ENCODE measurements at regions not wholly inside any gene's neighbourhood (a gene's known extent, or its start where the extent isn't known, plus 50 kb on each side); places are given as distances from the start of the nearest gene placed in this dataset.
A peak's percentile ranks its signal among the peaks of the same experiment; 100 is the strongest.

DNA sequence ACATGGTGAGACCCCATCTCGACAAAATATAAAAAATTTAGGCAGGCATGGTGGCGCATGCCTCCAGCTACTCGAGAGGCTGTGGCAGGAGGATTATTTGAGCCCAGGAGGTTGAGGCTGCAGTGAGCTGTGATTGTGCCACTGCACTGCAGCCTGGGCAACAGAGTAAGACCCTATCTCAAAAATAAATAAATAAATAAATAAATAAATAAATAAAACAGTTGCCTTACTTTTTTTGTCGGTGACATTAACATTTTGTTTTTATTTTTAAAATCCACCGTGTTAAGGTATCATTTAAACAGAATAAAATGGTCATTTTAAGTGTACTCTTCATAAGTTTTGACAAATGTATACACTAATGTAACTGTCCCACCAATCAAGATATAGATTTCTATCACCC, 57.0 kb downstream of the RASL11A start:
- Histone ChIP-seq H3K27me3 (ENCODE audit: control insufficient read depth, insufficient read depth, low read length) (peaks cover 11% of the 10 kb centered on the region), H3K9me3 (ENCODE audit: control insufficient read depth, insufficient read depth, low read length) (no peaks in the 10 kb centered on the region; the same call in 1 of the 2 replicates), H3K4me3 (ENCODE audit: low read depth, low read length) (no peak overlapping the region), H3K27ac (ENCODE audit: low read depth, low read length) (no peak overlapping the region)
- ChIA-PET POLR2A (interaction anchor here (0.5 kb wide), 1 partner anchor 348 kb away, joined by 3 read pairs; no protein-coding TSS in a partner anchor), CTCF (interaction anchor here (0.6 to 1.8 kb wide), 3 partner anchors 12 to 397 kb away, joined by 4 to 5 read pairs (median 5); no protein-coding TSS in a partner anchor)
- TF ChIP-seq, protein P1, sequence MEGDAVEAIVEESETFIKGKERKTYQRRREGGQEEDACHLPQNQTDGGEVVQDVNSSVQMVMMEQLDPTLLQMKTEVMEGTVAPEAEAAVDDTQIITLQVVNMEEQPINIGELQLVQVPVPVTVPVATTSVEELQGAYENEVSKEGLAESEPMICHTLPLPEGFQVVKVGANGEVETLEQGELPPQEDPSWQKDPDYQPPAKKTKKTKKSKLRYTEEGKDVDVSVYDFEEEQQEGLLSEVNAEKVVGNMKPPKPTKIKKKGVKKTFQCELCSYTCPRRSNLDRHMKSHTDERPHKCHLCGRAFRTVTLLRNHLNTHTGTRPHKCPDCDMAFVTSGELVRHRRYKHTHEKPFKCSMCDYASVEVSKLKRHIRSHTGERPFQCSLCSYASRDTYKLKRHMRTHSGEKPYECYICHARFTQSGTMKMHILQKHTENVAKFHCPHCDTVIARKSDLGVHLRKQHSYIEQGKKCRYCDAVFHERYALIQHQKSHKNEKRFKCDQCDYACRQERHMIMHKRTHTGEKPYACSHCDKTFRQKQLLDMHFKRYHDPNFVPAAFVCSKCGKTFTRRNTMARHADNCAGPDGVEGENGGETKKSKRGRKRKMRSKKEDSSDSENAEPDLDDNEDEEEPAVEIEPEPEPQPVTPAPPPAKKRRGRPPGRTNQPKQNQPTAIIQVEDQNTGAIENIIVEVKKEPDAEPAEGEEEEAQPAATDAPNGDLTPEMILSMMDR (IDR thresholded peaks at IDR 0.05; ENCODE audit: low read depth, low read length), result no peak
- no peak for DNase-seq (ENCODE audit: low read depth, low spot score)

DNA sequence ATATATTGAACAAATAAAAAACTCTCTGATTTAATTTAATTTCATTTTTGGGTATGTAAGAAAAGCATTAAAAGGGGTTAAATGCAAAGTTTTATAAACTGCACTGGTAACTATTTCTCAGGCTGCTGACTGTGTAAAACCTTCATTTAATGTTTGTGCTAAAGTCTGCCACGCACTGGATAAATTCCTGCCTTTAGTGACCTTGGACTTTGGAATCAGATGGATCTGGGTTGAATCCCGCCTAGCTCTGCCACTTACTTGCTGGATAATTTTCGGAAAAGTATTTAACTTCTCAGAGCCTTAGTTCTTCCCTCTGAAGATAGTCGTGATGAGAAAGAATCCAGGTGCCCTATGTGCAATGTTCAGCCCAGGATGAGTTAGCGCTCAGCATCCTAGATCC, 58.6 kb downstream of the RASL11A start:
- no peak for DNase-seq (ENCODE audit: low read depth, low spot score)
- no peak overlapping the region for H3K27ac ChIP-seq (ENCODE audit: low read depth, low read length)
- ChIA-PET POLR2A (no interaction called here), CTCF (interaction anchor here (1.0 kb wide), 1 partner anchor 498 kb away, joined by 4 read pairs; no protein-coding TSS in a partner anchor)
- H3K4me3 ChIP-seq (ENCODE audit: low read depth, low read length), result no peak overlapping the region
- peaks cover 14% of the 10 kb centered on the region for H3K27me3 ChIP-seq (ENCODE audit: control insufficient read depth, insufficient read depth, low read length)
- no peaks in the 10 kb centered on the region for H3K9me3 ChIP-seq (ENCODE audit: control insufficient read depth, insufficient read depth, low read length)
- TF ChIP-seq, protein P1 (IDR thresholded peaks at IDR 0.05; ENCODE audit: low read depth, low read length), result no peak

DNA sequence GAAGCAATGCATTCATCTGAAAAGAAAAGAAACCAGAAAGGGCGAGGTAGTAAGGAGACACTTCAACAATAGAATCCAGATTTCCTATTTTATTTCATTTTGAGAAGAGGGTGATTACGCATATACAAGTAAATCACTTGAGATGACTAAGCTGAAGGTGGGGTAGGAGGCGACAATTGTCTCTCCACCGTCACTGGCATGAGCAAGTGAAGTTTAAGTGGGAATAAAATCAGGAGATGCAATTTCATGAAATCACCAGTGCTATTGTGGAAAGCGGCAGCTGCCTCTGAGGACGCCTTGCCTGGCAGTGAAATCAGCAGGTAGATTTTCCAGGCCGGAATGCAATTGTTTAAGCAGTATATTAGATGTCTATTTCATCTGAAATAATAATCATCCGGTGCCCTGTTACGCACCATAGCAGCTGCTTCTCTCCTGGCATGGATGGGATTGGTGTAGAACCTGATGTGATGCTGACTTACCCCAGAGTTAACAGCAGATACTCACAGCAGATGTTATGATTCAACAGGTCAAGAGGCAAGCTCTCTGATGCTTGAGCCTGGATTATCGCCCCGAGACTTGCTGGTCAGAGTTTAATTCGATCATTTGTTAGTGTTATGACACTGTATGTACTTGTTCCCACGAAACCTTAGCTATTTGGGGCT, 64.3 kb downstream of the RASL11A start:
- Histone ChIP-seq H3K27me3 (ENCODE audit: control insufficient read depth, insufficient read depth, low read length) (peaks cover 12% of the 10 kb centered on the region), H3K4me3 (ENCODE audit: low read depth, low read length) (no peak overlapping the region), H3K27ac (ENCODE audit: low read depth, low read length) (no peak overlapping the region), H3K9me3 (ENCODE audit: control insufficient read depth, insufficient read depth, low read length) (no peaks in the 10 kb centered on the region)
- POLR2A ChIA-PET, result interaction anchor here (1.0 to 1.6 kb wide), 2 partner anchors 64 to 350 kb away, joined by 3 to 5 read pairs; partner anchors contain the start of gene RASL11A
- DNase-seq (ENCODE audit: low read depth, low spot score), result peak; percentile 66
- TF ChIP-seq, protein P1 (IDR thresholded peaks at IDR 0.05; ENCODE audit: low read depth, low read length), result no peak
- CTCF ChIA-PET, result interaction anchor here (0.8 to 1.4 kb wide), 4 partner anchors 27 to 388 kb away, joined by 3 to 6 read pairs (median 4); no protein-coding TSS in a partner anchor

GRCh38 chr13:27336014-27336673, 65.5 kb downstream of the RASL11A start:
- Histone ChIP-seq H3K27me3 (ENCODE audit: control insufficient read depth, insufficient read depth, low read length) (peaks cover 9% of the 10 kb centered on the region), H3K9me3 (ENCODE audit: control insufficient read depth, insufficient read depth, low read length) (no peaks in the 10 kb centered on the region), H3K27ac (ENCODE audit: low read depth, low read length) (no peak overlapping the region), H3K4me3 (ENCODE audit: low read depth, low read length) (no peak overlapping the region)
- TF ChIP-seq, protein P1 (IDR thresholded peaks at IDR 0.05; ENCODE audit: low read depth, low read length), result no peak
- POLR2A ChIA-PET, result interaction anchor here (0.6 to 1.6 kb wide), 3 partner anchors 66 to 351 kb away, joined by 3 to 5 read pairs (median 3); partner anchors contain the start of gene RASL11A
- CTCF ChIA-PET, result interaction anchor here (1.4 to 1.8 kb wide), 2 partner anchors 66 to 351 kb away, joined by 3 to 5 read pairs; partner anchors contain the start of gene RASL11A
- DNase-seq (ENCODE audit: low read depth, low spot score), result no peak

All from AG04450 (cell line).